ENCODE measurements at regions not wholly inside any gene's neighbourhood (a gene's known extent, or its start where the extent isn't known, plus 50 kb on each side); places are given as distances from the start of the nearest gene placed in this dataset.

DNA sequence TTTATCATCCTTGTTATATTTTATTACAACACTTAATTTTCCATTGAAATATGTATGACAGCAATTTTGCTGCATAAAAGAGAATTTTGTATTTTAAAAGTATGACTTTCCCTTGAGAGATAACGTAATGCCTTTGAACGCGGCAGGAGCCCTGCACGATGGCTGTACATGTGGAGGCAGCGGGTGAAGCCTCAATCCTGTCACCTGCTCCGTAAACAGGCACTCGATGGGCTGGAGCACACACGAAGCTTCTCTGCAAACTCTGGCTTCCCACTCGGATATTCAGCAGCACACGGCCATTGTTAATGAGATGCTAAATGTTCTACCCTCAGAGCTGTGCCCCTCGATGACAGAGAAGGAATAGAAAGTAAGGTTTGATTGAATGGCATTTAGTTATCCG, 184.4 kb downstream of the RTP5 start:
- POLR2A ChIA-PET, result no interaction called here
- CTCF ChIA-PET, result interaction anchor here (0.6 kb wide), 1 partner anchor 30 kb away, joined by 3 read pairs; no protein-coding TSS in a partner anchor
- Histone ChIP-seq H3K36me3 (ENCODE audit: control insufficient read depth, insufficient read depth, low read length) (no peaks in the 10 kb centered on the region), H3K27me3 (ENCODE audit: control insufficient read depth, insufficient read depth, low read length) (peaks cover 15% of the 10 kb centered on the region), H3K4me3 (ENCODE audit: low read depth, low read length) (no peak overlapping the region)
- TF ChIP-seq, protein P1, sequence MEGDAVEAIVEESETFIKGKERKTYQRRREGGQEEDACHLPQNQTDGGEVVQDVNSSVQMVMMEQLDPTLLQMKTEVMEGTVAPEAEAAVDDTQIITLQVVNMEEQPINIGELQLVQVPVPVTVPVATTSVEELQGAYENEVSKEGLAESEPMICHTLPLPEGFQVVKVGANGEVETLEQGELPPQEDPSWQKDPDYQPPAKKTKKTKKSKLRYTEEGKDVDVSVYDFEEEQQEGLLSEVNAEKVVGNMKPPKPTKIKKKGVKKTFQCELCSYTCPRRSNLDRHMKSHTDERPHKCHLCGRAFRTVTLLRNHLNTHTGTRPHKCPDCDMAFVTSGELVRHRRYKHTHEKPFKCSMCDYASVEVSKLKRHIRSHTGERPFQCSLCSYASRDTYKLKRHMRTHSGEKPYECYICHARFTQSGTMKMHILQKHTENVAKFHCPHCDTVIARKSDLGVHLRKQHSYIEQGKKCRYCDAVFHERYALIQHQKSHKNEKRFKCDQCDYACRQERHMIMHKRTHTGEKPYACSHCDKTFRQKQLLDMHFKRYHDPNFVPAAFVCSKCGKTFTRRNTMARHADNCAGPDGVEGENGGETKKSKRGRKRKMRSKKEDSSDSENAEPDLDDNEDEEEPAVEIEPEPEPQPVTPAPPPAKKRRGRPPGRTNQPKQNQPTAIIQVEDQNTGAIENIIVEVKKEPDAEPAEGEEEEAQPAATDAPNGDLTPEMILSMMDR (IDR thresholded peaks at IDR 0.05; ENCODE audit: insufficient read depth, low read depth, low read length), result no peak
- no peak for DNase-seq (ENCODE audit: low read depth)

- ChIA-PET CTCF (no interaction called here), POLR2A (no interaction called here)
- TF ChIP-seq, protein P1 (IDR thresholded peaks at IDR 0.05; ENCODE audit: insufficient read depth, low read depth, low read length), result no peak
- H3K4me3 ChIP-seq (ENCODE audit: low read depth, low read length), result no peak overlapping the region
- H3K36me3 ChIP-seq (ENCODE audit: control insufficient read depth, insufficient read depth, low read length), result no peaks in the 10 kb centered on the region
- peaks cover 15% of the 10 kb centered on the region for H3K27me3 ChIP-seq (ENCODE audit: control insufficient read depth, insufficient read depth, low read length)
- no peak for DNase-seq (ENCODE audit: low read depth)
These were observed 184.9 kb downstream of the RTP5 start for GRCh38 chr2:242054406-242054805.

- H3K36me3 ChIP-seq (ENCODE audit: control insufficient read depth, insufficient read depth, low read length), result no peaks in the 10 kb centered on the region
- TF ChIP-seq, protein P1 (IDR thresholded peaks at IDR 0.05; ENCODE audit: insufficient read depth, low read depth, low read length), result no peak
- CTCF ChIA-PET, result no interaction called here
- peaks cover 15% of the 10 kb centered on the region for H3K27me3 ChIP-seq (ENCODE audit: control insufficient read depth, insufficient read depth, low read length)
- H3K4me3 ChIP-seq (ENCODE audit: low read depth, low read length), result no peak overlapping the region
- no peak for DNase-seq (ENCODE audit: low read depth)
- POLR2A ChIA-PET, result no interaction called here
These were observed 185.6 kb downstream of the RTP5 start for GRCh38 chr2:242054881-242055801.

DNA sequence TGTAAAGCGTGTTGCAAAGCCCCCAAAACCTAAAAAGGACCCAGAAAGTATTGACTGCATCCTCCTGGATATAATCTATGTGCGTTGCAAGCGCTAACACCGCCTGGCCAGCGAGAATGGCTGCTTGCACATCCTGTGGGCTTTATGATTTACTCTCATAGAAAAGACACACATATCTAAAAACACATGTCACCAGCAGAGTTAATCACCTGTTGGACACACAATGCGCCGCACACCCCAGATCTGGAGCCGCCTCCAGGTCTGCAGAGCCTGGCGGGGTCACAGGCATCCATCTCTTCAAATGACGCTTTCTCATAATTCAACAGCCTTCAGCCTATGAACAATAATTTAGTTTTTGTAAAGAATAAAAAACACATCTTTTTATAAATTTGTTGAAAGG, 186.5 kb downstream of the RTP5 start:
- H3K4me3 ChIP-seq (ENCODE audit: low read depth, low read length), result no peak overlapping the region
- H3K36me3 ChIP-seq (ENCODE audit: control insufficient read depth, insufficient read depth, low read length), result no peaks in the 10 kb centered on the region
- no peak for DNase-seq (ENCODE audit: low read depth)
- TF ChIP-seq, protein P1 (IDR thresholded peaks at IDR 0.05; ENCODE audit: insufficient read depth, low read depth, low read length), result no peak
- ChIA-PET CTCF (no interaction called here), POLR2A (no interaction called here)
- H3K27me3 ChIP-seq (ENCODE audit: control insufficient read depth, insufficient read depth, low read length), result peaks cover 15% of the 10 kb centered on the region

GRCh38 chr2:242056785-242057184, 187.3 kb downstream of the RTP5 start:
- CTCF ChIA-PET, result no interaction called here
- POLR2A ChIA-PET, result no interaction called here
- no peaks in the 10 kb centered on the region for H3K36me3 ChIP-seq (ENCODE audit: control insufficient read depth, insufficient read depth, low read length)
- TF ChIP-seq, protein P1 (IDR thresholded peaks at IDR 0.05; ENCODE audit: insufficient read depth, low read depth, low read length), result no peak
- no peak for DNase-seq (ENCODE audit: low read depth)
- no peak overlapping the region for H3K4me3 ChIP-seq (ENCODE audit: low read depth, low read length)
- H3K27me3 ChIP-seq (ENCODE audit: control insufficient read depth, insufficient read depth, low read length), result peaks cover 15% of the 10 kb centered on the region

Data from BJ (cell line).